ENCODE measurements at regions not wholly inside any gene's neighbourhood (a gene's known extent, or its start where the extent isn't known, plus 50 kb on each side); places are given as distances from the start of the nearest gene placed in this dataset.
A peak's percentile ranks its signal among the peaks of the same experiment; 100 is the strongest.

DNA sequence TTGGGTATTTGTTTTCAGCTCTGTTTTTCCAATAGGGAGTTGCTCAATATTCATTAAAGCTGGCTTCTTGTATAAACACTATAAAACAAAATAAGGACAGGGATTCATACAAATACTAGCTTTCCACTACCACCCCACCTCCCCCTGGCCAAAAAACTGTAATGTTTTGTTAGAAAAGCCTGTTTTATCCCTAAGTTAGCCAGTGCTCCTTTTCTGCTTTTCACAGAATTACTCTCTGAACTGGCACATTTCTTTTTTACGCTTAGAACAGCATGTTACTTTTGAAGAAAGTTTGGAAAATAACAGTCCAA lies 147.4 kb upstream of the DMRT1 start:
- Histone ChIP-seq H2BK12ac (ENCODE audit: low read length) (no peak overlapping the region), H3K36me3 (replicated peaks in 1 of 2; ENCODE audit: control insufficient read depth in 2 of 2, insufficient read depth in 2 of 2, low read length in 2 of 2) (no peaks in the 10 kb centered on the region), H3K4me1 (ENCODE audit: control insufficient read depth in 2 of 2, insufficient read depth in 1 of 2, low read depth in 1 of 2, low read length in 2 of 2) (peaks cover 15 to 22% of the 10 kb centered on the region in 2 donors), H3K9ac (ENCODE audit: low read depth, low read length, poor library complexity) (no peak overlapping the region), H2AFZ (ENCODE audit: low read length) (peak overlapping the region; percentile 41), H4K8ac (ENCODE audit: low read depth, low read length) (no peak overlapping the region), H2BK5ac (ENCODE audit: low read length) (no peak overlapping the region), H3K9me3 (replicated peaks in 1 of 2; ENCODE audit: control insufficient read depth in 2 of 2, insufficient read depth in 1 of 2, low read depth in 1 of 2, low read length in 2 of 2) (no peaks in the 10 kb centered on the region), H4K91ac (ENCODE audit: low read depth, low read length, poor library complexity) (no peak overlapping the region), H2BK120ac (ENCODE audit: low read depth, low read length) (no peak overlapping the region), H3K27me3 (ENCODE audit: control insufficient read depth in 3 of 3, insufficient read depth in 3 of 3, low read depth in 1 of 3, low read length in 3 of 3) (no peaks in the 10 kb centered on the region), H2BK15ac (ENCODE audit: low read length) (no peak overlapping the region), H2AK5ac (ENCODE audit: low read depth, low read length) (no peak overlapping the region), H3K4me3 (ENCODE audit: low read length in 2 of 2) (no peak overlapping the region), H3K14ac (ENCODE audit: low read length) (no peak overlapping the region), H3K23ac (ENCODE audit: low read depth, low read length, poor library complexity) (no peak overlapping the region), H3K4me2 (ENCODE audit: insufficient read depth, low read length, poor library complexity, severe bottlenecking) (no peak overlapping the region), H3K27ac (replicated peaks; ENCODE audit: low read length) (no peak overlapping the region), H3K18ac (ENCODE audit: low read length) (no peak overlapping the region), H3K79me1 (ENCODE audit: low read depth, low read length) (no peaks in the 10 kb centered on the region), H3K4ac (ENCODE audit: low read length) (no peak overlapping the region)
- no CpG with 5 or more reads among the region's 1 CpG for WGBS, 2 donors (ENCODE audit: extremely low coverage in 2 of 2, insufficient read length in 2 of 2, insufficient replicate concordance in 1 of 2)
- no peak for DNase-seq (ENCODE audit: low spot score)

DNA sequence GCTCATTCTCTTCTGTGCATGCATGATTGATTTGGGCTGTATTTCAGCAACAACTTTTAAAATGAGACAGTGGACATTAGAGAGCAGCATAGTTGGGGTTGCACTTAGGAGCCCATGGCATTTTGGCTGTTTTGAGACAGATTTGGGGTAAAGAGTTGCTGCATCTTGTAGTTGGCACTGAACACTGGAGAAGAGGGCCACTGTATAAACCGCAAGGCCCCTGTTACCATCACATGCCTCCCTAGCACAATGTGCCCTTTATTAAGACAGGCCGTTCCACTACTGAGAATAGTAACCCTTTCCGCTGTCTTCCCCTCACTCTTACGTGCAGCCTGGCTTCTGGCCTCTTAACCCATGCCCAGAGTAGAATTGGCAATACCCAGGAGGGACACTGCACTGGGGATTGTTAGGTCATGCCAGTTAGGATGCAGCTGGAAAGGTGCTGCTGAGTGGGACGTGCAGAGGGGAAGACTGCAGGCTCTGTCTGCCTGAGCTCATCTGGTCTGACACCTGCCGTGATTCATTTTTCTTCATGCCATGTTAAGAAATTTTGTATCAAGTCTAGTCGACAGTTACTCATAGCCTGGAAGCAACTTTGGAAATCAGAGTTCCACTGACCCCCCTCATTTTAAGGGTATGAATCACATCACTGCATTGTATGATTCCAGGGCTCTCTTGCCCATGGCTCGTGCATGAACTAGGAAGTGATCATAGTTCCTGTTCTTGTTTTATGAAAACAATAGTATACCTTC lies 146.9 kb upstream of the DMRT1 start:
- Histone ChIP-seq H3K27ac (replicated peaks; ENCODE audit: low read length) (no peak overlapping the region), H3K18ac (ENCODE audit: low read length) (peak overlapping the region; percentile 73), H3K4me1 (ENCODE audit: control insufficient read depth in 2 of 2, insufficient read depth in 1 of 2, low read depth in 1 of 2, low read length in 2 of 2) (peaks cover 14 to 22% of the 10 kb centered on the region in 2 donors), H2BK12ac (ENCODE audit: low read length) (no peak overlapping the region), H2BK5ac (ENCODE audit: low read length) (no peak overlapping the region), H3K79me1 (ENCODE audit: low read depth, low read length) (no peaks in the 10 kb centered on the region), H4K91ac (ENCODE audit: low read depth, low read length, poor library complexity) (no peak overlapping the region), H3K9me3 (replicated peaks in 1 of 2; ENCODE audit: control insufficient read depth in 2 of 2, insufficient read depth in 1 of 2, low read depth in 1 of 2, low read length in 2 of 2) (no peaks in the 10 kb centered on the region), H3K36me3 (replicated peaks in 1 of 2; ENCODE audit: control insufficient read depth in 2 of 2, insufficient read depth in 2 of 2, low read length in 2 of 2) (no peaks in the 10 kb centered on the region), H3K4me3 (ENCODE audit: low read length in 2 of 2) (no peak overlapping the region), H2BK15ac (ENCODE audit: low read length) (no peak overlapping the region), H3K4me2 (ENCODE audit: insufficient read depth, low read length, poor library complexity, severe bottlenecking) (no peak overlapping the region), H3K27me3 (ENCODE audit: control insufficient read depth in 3 of 3, insufficient read depth in 3 of 3, low read depth in 1 of 3, low read length in 3 of 3) (no peaks in the 10 kb centered on the region), H4K8ac (ENCODE audit: low read depth, low read length) (no peak overlapping the region), H3K4ac (ENCODE audit: low read length) (no peak overlapping the region), H2BK120ac (ENCODE audit: low read depth, low read length) (no peak overlapping the region), H2AK5ac (ENCODE audit: low read depth, low read length) (no peak overlapping the region), H3K14ac (ENCODE audit: low read length) (no peak overlapping the region), H3K9ac (ENCODE audit: low read depth, low read length, poor library complexity) (no peak overlapping the region), H3K23ac (ENCODE audit: low read depth, low read length, poor library complexity) (no peak overlapping the region), H2AFZ (ENCODE audit: low read length) (peak overlapping the region; percentile 41)
- no peak for DNase-seq (ENCODE audit: low spot score)
- WGBS, 2 donors (ENCODE audit: extremely low coverage in 2 of 2, insufficient read length in 2 of 2, insufficient replicate concordance in 1 of 2), result no CpG with 5 or more reads among the region's 8 CpGs

DNA sequence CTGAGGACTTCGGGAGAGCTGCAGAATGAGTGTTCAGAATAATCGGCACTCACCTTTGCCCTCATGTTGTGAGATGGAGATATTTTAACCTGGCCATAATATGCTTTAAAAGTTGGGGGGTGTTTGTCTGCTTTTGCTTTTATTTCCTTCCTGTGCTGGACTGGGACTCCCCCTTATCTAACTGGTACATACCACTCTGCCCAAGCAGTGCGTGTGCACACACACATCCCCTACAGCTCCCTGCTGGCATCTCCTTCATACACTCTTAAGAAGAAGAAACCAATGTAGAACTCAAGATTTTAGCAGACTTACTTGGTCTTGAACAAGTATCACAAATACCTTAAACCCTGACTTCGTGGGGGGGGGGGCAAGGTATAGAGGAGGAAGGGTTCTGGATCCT lies 146.2 kb upstream of the DMRT1 start:
- no peak overlapping the region for H3K23ac ChIP-seq (ENCODE audit: low read depth, low read length, poor library complexity)
- H3K36me3 ChIP-seq (replicated peaks in 1 of 2; ENCODE audit: control insufficient read depth in 2 of 2, insufficient read depth in 2 of 2, low read length in 2 of 2), result no peaks in the 10 kb centered on the region
- no peak overlapping the region for H2BK5ac ChIP-seq (ENCODE audit: low read length)
- no peak overlapping the region for H3K9ac ChIP-seq (ENCODE audit: low read depth, low read length, poor library complexity)
- no peak overlapping the region for H2AFZ ChIP-seq (ENCODE audit: low read length)
- no peak overlapping the region for H3K18ac ChIP-seq (ENCODE audit: low read length)
- H3K79me1 ChIP-seq (ENCODE audit: low read depth, low read length), result peaks cover 1% of the 10 kb centered on the region
- WGBS, 2 donors (ENCODE audit: extremely low coverage in 2 of 2, insufficient read length in 2 of 2, insufficient replicate concordance in 1 of 2), result no CpG with 5 or more reads among the region's 4 CpGs
- no peak overlapping the region for H2BK120ac ChIP-seq (ENCODE audit: low read depth, low read length)
- H3K4me3 ChIP-seq (ENCODE audit: low read length in 2 of 2), result no peak overlapping the region
- no peak for DNase-seq (ENCODE audit: low spot score)
- no peak overlapping the region for H2BK15ac ChIP-seq (ENCODE audit: low read length)
- no peak overlapping the region for H2AK5ac ChIP-seq (ENCODE audit: low read depth, low read length)
- no peak overlapping the region for H3K27ac ChIP-seq (replicated peaks; ENCODE audit: low read length)
- no peak overlapping the region for H4K8ac ChIP-seq (ENCODE audit: low read depth, low read length)
- no peak overlapping the region for H4K91ac ChIP-seq (ENCODE audit: low read depth, low read length, poor library complexity)
- no peak overlapping the region for H3K14ac ChIP-seq (ENCODE audit: low read length)
- no peak overlapping the region for H3K4me2 ChIP-seq (ENCODE audit: insufficient read depth, low read length, poor library complexity, severe bottlenecking)
- no peak overlapping the region for H3K4ac ChIP-seq (ENCODE audit: low read length)
- H3K27me3 ChIP-seq (ENCODE audit: control insufficient read depth in 3 of 3, insufficient read depth in 3 of 3, low read depth in 1 of 3, low read length in 3 of 3), result no peaks in the 10 kb centered on the region
- no peaks in the 10 kb centered on the region for H3K9me3 ChIP-seq (replicated peaks in 1 of 2; ENCODE audit: control insufficient read depth in 2 of 2, insufficient read depth in 1 of 2, low read depth in 1 of 2, low read length in 2 of 2)
- H2BK12ac ChIP-seq (ENCODE audit: low read length), result no peak overlapping the region
- H3K4me1 ChIP-seq (ENCODE audit: control insufficient read depth in 2 of 2, insufficient read depth in 1 of 2, low read depth in 1 of 2, low read length in 2 of 2), result peaks cover 13 to 22% of the 10 kb centered on the region in 2 donors

DNA sequence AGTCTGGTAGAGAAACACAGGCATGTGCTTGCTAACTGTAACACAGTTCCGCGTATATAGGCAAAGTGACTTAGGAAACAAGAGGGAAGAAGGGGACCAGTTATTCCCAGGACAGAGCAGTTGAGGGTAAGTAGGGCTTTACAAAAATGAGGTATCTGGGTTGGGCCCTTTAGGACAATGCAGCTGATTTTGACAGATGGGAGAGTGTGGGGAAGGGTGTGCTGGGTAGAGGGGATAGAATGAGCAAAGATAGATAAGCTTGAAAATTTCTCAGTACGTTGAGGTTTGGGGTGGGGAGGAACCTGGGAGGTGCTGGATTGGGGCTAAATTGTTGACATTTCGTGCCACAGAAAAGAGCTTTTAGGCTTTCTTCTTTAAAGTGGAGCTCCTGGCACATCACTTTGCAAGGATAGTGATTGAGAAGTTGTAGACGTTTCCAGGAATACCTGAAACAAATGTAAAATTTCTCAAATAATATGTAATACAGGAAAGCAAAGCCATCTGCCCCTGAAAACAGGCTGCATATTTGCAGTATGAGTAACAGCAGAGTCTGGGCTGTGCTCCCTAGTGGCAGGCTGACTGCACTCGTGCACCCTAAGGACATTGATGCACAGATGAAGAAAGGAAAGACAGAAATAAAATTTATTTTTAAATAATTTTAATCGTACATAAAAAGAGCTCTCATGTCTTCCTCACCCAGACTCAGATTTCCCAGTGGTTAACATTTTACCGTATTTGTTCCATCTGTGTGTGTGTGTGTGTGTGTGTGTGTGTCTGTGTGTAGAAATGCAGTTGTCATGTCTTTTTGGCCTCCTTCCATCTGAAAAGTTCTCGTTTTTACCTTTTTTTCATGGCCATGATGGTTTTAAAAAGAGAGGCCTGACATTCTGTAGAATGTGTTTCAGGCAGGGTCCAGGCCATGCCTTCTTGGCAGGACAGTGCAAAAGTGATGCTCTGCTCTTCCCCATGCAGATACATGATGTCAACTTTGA lies 144.9 kb upstream of the DMRT1 start:
- H3K4me1 ChIP-seq (ENCODE audit: control insufficient read depth in 2 of 2, insufficient read depth in 1 of 2, low read depth in 1 of 2, low read length in 2 of 2), result peaks cover 9 to 16% of the 10 kb centered on the region in 2 donors
- H3K4me2 ChIP-seq (ENCODE audit: insufficient read depth, low read length, poor library complexity, severe bottlenecking), result no peak overlapping the region
- H3K23ac ChIP-seq (ENCODE audit: low read depth, low read length, poor library complexity), result no peak overlapping the region
- no peaks in the 10 kb centered on the region for H3K9me3 ChIP-seq (replicated peaks in 1 of 2; ENCODE audit: control insufficient read depth in 2 of 2, insufficient read depth in 1 of 2, low read depth in 1 of 2, low read length in 2 of 2)
- H4K91ac ChIP-seq (ENCODE audit: low read depth, low read length, poor library complexity), result no peak overlapping the region
- H2BK15ac ChIP-seq (ENCODE audit: low read length), result no peak overlapping the region
- H2BK5ac ChIP-seq (ENCODE audit: low read length), result no peak overlapping the region
- no peak overlapping the region for H3K4ac ChIP-seq (ENCODE audit: low read length)
- no peak for DNase-seq (ENCODE audit: low spot score)
- no peaks in the 10 kb centered on the region for H3K36me3 ChIP-seq (replicated peaks in 1 of 2; ENCODE audit: control insufficient read depth in 2 of 2, insufficient read depth in 2 of 2, low read length in 2 of 2)
- no peak overlapping the region for H2AK5ac ChIP-seq (ENCODE audit: low read depth, low read length)
- H3K18ac ChIP-seq (ENCODE audit: low read length), result peak overlapping the region; percentile 35
- H3K14ac ChIP-seq (ENCODE audit: low read length), result no peak overlapping the region
- H3K4me3 ChIP-seq (ENCODE audit: low read length in 2 of 2), result no peak overlapping the region
- no peak overlapping the region for H4K8ac ChIP-seq (ENCODE audit: low read depth, low read length)
- H3K79me1 ChIP-seq (ENCODE audit: low read depth, low read length), result peaks cover 1% of the 10 kb centered on the region
- H2BK120ac ChIP-seq (ENCODE audit: low read depth, low read length), result no peak overlapping the region
- no peaks in the 10 kb centered on the region for H3K27me3 ChIP-seq (ENCODE audit: control insufficient read depth in 3 of 3, insufficient read depth in 3 of 3, low read depth in 1 of 3, low read length in 3 of 3)
- no peak overlapping the region for H2BK12ac ChIP-seq (ENCODE audit: low read length)
- H2AFZ ChIP-seq (ENCODE audit: low read length), result no peak overlapping the region
- H3K9ac ChIP-seq (ENCODE audit: low read depth, low read length, poor library complexity), result no peak overlapping the region
- H3K27ac ChIP-seq (replicated peaks; ENCODE audit: low read length), result no peak overlapping the region
- WGBS, 2 donors (ENCODE audit: extremely low coverage in 2 of 2, insufficient read length in 2 of 2, insufficient replicate concordance in 1 of 2), result no CpG with 5 or more reads among the region's 9 CpGs

Data from neuronal stem cell (in vitro differentiated cells).